Activated CD4-positive, alpha-beta T cell treated with anti-CD3 and anti-CD28 coated beads for 36 hours (primary cell): ENCODE measurements at regions not wholly inside any gene's neighbourhood (a gene's known extent, or its start where the extent isn't known, plus 50 kb on each side); places are given as distances from the start of the nearest gene placed in this dataset.

Experiments used
- ATAC-seq: fragments of 200-7000 bp; cut with Tn5 transposase; one replicate; pipeline ENCODE4 v1.10.0; 2021; ENCODE audit warnings: mild to moderate bottlenecking, moderate library complexity
- CTCF ChIA-PET: fragments of 350-600 bp; sonication (Branson Sonifier 250); formaldehyde crosslinking; loops from one replicate; lab custom pipeline; 2021; ENCODE audit warnings: antibody characterized with exemption; lab: Charles Lee
- POLR2A ChIA-PET: fragments of 350-600 bp; sonication (Branson Sonifier 250); formaldehyde crosslinking; loops from one replicate; lab custom pipeline; 2021; ENCODE audit warnings: antibody characterized with exemption, inconsistent platforms; lab: Charles Lee
- DNase-seq: peaks from one replicate; pipeline ENCODE4 v3.0.0-alpha.2; 2020
- H3K27ac Mint-ChIP-seq: one replicate; pipeline ENCODE4 v1.8.0; 2021; ENCODE audit warnings: mixed read lengths
- H3K27me3 Mint-ChIP-seq: one replicate; pipeline ENCODE4 v1.8.0; 2021; ENCODE audit warnings: mixed read lengths
- H3K36me3 Mint-ChIP-seq: one replicate; pipeline ENCODE4 v1.8.0; 2021; ENCODE audit warnings: low read depth, mixed read lengths
- H3K4me1 Mint-ChIP-seq: one replicate; pipeline ENCODE4 v1.8.0; 2021; ENCODE audit warnings: mixed read lengths
- H3K4me3 Mint-ChIP-seq: one replicate; pipeline ENCODE4 v1.8.0; 2021; ENCODE audit warnings: mild to moderate bottlenecking, moderate library complexity, mixed read lengths
- H3K9me3 Mint-ChIP-seq: one replicate; pipeline ENCODE4 v1.8.0; 2021; ENCODE audit warnings: low read depth, mixed read lengths
- intact Hi-C, 2 experiments: fragments of 100-400 bp; cut with DNase I in 1 of 2; cut with micrococcal nuclease in 1 of 2; formaldehyde crosslinking; loops; one replicate each; pipeline versions ENCODE4 v1.14.2 to v1.15.1; 2022 to 2024; cut with DNase I, micrococcal nuclease

DNA sequence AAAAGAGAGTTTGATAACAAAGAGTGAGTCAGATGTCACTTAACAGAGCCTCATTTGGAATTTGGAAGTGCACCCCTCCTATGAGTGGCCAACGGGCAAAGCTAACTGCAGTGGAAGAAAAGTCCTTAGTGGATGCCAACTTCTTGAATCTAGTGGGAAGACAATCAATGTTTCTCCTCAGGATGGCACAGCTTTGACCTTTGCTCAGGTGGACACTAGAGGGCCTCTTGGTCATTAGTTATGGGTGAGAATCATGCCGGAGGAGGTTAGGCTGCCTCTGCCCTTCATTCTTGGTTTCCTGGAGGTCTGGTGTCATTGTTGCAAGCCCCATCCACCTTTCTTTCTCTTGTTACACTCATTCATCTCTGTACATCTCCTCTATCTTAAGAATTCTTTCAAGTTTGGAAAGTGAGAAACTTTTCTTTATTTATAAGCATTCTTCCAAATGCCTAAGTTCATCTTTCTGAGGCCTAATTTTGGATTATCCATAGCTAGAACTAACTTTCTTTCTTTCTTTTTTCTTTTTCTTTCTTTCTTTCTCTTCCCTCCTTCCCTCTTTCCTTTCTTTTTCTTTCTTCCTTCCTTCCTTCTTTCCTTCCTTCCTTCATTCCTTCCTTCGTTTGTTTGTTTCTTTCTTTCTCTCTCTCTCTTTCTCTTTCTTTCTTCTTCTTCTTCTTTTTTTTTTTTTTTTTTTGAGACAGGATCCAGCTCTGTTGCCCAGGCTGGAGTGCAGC lies 327.2 kb upstream of the TSHZ3 start:
- POLR2A ChIA-PET, result no interaction called here
- intact Hi-C loops, result no loop called here
- CTCF ChIA-PET, result no interaction called here
- H3K4me1 Mint-ChIP-seq, result no peaks in the 10 kb centered on the region
- H3K27ac Mint-ChIP-seq, result no peak overlapping the region
- no peaks in the 10 kb centered on the region for H3K36me3 Mint-ChIP-seq
- H3K9me3 Mint-ChIP-seq, result no peaks in the 10 kb centered on the region
- peaks cover 3% of the 10 kb centered on the region for H3K27me3 Mint-ChIP-seq
- no peak overlapping the region for H3K4me3 Mint-ChIP-seq
- no peak for ATAC-seq
- DNase-seq, result peak; percentile 4

DNA sequence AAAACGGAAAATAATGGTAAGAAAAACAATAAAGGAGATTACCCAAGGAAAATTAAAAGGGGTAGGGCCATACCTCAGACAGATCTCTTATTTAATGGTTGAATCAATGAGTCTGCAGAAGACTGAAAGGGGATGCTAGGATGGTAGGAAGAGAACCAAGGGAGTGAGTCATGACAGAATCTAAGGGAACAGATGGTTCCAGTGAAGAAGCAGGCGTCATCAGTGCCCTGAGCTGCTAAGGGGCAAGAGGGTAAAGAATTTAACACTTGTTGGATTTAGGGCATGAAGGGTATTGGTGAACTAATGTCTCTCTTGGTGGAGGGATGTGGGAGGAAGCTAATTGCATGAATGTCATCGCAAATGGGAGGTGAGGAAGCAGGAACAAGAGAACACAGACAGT lies 329.2 kb upstream of the TSHZ3 start:
- Mint-ChIP-seq H3K36me3 (no peaks in the 10 kb centered on the region), H3K4me1 (no peaks in the 10 kb centered on the region), H3K9me3 (no peaks in the 10 kb centered on the region), H3K27me3 (peaks cover 3% of the 10 kb centered on the region), H3K4me3 (no peak overlapping the region), H3K27ac (no peak overlapping the region)
- ChIA-PET POLR2A (no interaction called here), CTCF (no interaction called here)
- intact Hi-C loops, result no loop called here
- no peak for ATAC-seq
- DNase-seq, result no peak

DNA sequence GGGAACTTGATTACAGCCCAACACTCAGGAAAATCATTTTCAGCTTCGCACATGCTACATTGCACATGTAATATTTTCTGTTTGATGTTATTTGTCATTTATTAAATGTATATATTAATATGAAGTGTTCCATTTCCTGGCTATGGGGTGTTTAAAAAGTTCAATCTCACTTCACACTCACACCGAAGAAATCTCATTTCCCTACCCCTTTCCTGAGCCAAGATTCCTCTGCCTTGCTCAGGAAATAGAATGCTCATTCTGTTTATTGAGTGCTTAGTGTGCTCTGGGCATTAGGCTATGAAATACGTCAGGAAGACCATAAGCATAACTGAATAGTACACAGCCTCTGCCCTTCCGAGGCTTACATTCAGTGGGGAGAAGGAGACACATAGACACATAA lies 331.9 kb upstream of the TSHZ3 start:
- no peak overlapping the region for H3K27ac Mint-ChIP-seq
- H3K4me1 Mint-ChIP-seq, result no peaks in the 10 kb centered on the region
- intact Hi-C loops, result no loop called here
- DNase-seq (no peak), ATAC-seq (no peak)
- peaks cover 3% of the 10 kb centered on the region for H3K9me3 Mint-ChIP-seq
- ChIA-PET CTCF (no interaction called here), POLR2A (no interaction called here)
- H3K27me3 Mint-ChIP-seq, result no peaks in the 10 kb centered on the region
- H3K4me3 Mint-ChIP-seq, result no peak overlapping the region
- H3K36me3 Mint-ChIP-seq, result no peaks in the 10 kb centered on the region

DNA sequence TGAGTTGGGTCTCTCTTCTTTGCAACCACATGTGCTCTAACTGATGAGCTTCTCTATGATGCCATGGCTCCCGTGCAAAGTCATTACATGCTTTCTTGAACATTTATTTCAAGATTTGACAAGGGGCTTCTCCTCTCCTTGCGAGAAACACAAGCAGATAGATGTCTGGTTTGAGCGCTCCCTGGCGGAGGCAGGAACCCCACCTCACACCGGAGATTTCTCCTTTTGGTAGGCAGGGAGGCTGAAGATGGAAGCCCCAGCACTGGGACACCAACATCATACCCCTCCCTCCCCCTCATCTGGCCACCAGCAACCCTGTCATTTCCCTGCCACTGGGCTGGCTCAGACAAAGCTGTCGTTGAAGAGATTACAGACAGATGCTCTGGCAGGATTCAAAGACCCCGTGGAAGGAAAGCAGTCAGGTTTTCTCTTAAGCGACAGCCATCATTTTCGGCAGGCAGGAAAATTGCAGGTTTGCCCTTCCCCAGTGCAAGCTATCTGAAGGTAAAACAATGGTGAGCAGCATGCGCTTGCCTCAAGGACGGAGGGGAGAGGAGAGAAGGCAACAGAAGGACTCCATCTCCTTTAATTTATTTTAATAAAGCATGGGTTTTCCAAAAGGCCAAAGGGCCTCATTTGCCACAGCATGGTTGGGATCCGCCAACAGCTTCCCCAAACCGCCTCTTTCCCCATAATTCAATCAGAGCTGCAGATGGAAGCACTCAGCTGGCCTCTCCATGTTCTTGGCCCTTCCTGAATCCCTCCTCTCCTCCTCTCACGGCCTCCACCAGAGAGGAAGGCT lies 344.1 kb upstream of the TSHZ3 start:
- intact Hi-C loops, result no loop called here
- POLR2A ChIA-PET, result no interaction called here
- Mint-ChIP-seq H3K27me3 (peaks cover 2% of the 10 kb centered on the region), H3K4me3 (no peak overlapping the region), H3K4me1 (no peaks in the 10 kb centered on the region), H3K27ac (no peak overlapping the region), H3K9me3 (no peaks in the 10 kb centered on the region), H3K36me3 (no peaks in the 10 kb centered on the region)
- ATAC-seq (no peak), DNase-seq (no peak)
- CTCF ChIA-PET, result no interaction called here

DNA sequence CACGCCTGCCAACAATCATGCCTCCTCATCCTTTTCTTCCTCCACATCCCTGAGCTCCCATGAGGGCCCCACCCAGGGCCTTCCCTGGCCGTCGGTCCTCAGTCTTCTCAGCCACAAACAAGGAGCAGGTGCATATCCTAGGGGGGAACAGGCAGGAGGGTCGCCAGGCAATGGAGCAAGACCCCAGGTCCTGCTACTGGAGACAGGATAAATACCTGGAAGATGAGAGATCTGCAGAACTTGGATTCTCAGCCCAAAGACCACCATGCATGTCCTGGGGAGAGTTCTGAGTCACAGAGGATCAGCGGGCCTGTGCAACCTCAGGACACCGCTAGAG lies 344.7 kb upstream of the TSHZ3 start:
- CTCF ChIA-PET, result no interaction called here
- no peak for ATAC-seq

GRCh38 chr19:31694761-31695160 lies 345.5 kb upstream of the TSHZ3 start:
- Mint-ChIP-seq H3K36me3 (no peaks in the 10 kb centered on the region), H3K4me3 (no peak overlapping the region), H3K27me3 (peaks cover 4% of the 10 kb centered on the region), H3K9me3 (no peaks in the 10 kb centered on the region), H3K27ac (no peak overlapping the region), H3K4me1 (no peaks in the 10 kb centered on the region)
- ChIA-PET POLR2A (no interaction called here), CTCF (interaction anchor here (0.5 kb wide), 1 partner anchor 89 kb away, joined by 3 read pairs; no protein-coding TSS in a partner anchor)
- no peak for ATAC-seq
- DNase-seq, result no peak
- intact Hi-C loops, result no loop called here

More for the DNA sequence above, 344.7 kb upstream of the TSHZ3 start:
- POLR2A ChIA-PET, result no interaction called here
- no peaks in the 10 kb centered on the region for H3K9me3 Mint-ChIP-seq
- no peak overlapping the region for H3K4me3 Mint-ChIP-seq
- H3K27ac Mint-ChIP-seq, result no peak overlapping the region
- H3K36me3 Mint-ChIP-seq, result no peaks in the 10 kb centered on the region
- no peaks in the 10 kb centered on the region for H3K4me1 Mint-ChIP-seq
- DNase-seq, result no peak
- peaks cover 4% of the 10 kb centered on the region for H3K27me3 Mint-ChIP-seq
- intact Hi-C loops, result no loop called here

GRCh38 chr19:31699421-31699820 lies 350.2 kb upstream of the TSHZ3 start:
- no peak for DNase-seq
- Mint-ChIP-seq H3K4me3 (no peak overlapping the region), H3K27ac (no peak overlapping the region), H3K27me3 (peaks cover 2% of the 10 kb centered on the region), H3K36me3 (no peaks in the 10 kb centered on the region), H3K9me3 (peaks cover 12% of the 10 kb centered on the region), H3K4me1 (no peaks in the 10 kb centered on the region)
- ChIA-PET CTCF (no interaction called here), POLR2A (no interaction called here)
- intact Hi-C loops, result no loop called here
- ATAC-seq, result no peak

GRCh38 chr19:31701146-31701545 lies 351.9 kb upstream of the TSHZ3 start:
- Mint-ChIP-seq H3K4me1 (no peaks in the 10 kb centered on the region), H3K27me3 (peaks cover 2% of the 10 kb centered on the region), H3K36me3 (no peaks in the 10 kb centered on the region), H3K4me3 (no peak overlapping the region), H3K27ac (no peak overlapping the region), H3K9me3 (peaks cover 12% of the 10 kb centered on the region)
- intact Hi-C loops, result no loop called here
- POLR2A ChIA-PET, result no interaction called here
- DNase-seq, result no peak
- ATAC-seq, result no peak
- CTCF ChIA-PET, result no interaction called here

DNA sequence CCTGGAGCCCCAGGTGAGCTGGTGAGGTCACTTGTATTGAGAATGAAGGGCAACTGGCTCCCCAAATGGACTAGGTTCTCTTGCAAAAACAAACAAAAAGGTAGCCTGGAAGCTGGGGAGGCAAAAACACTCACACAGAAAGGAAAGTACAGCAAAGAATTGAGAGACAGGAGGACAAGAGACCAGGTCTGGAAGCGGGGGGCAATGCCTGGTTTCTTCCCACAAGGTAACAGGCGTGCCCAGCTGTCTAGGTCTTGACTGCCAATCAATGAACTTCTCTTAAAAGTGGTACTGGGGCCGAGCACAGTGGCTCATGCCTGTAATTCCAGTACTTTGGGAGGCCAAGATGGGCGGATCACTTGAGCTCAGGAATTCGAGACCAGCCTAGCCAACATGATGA lies 356.4 kb upstream of the TSHZ3 start:
- CTCF ChIA-PET, result no interaction called here
- POLR2A ChIA-PET, result no interaction called here
- Mint-ChIP-seq H3K9me3 (peaks cover 12% of the 10 kb centered on the region), H3K27me3 (no peaks in the 10 kb centered on the region), H3K36me3 (no peaks in the 10 kb centered on the region), H3K27ac (no peak overlapping the region), H3K4me3 (no peak overlapping the region), H3K4me1 (no peaks in the 10 kb centered on the region)
- ATAC-seq (no peak), DNase-seq (no peak)
- intact Hi-C loops, result no loop called here

- Mint-ChIP-seq H3K36me3 (no peaks in the 10 kb centered on the region), H3K27ac (no peak overlapping the region), H3K9me3 (peaks cover 12% of the 10 kb centered on the region), H3K4me1 (no peaks in the 10 kb centered on the region), H3K27me3 (peaks cover under 1% of the 10 kb centered on the region), H3K4me3 (no peak overlapping the region)
- CTCF ChIA-PET, result no interaction called here
- intact Hi-C loops, result no loop called here
- DNase-seq, result no peak
- no peak for ATAC-seq
- POLR2A ChIA-PET, result no interaction called here
These were observed 356.9 kb upstream of the TSHZ3 start for GRCh38 chr19:31706131-31706530.

GRCh38 chr19:31706691-31707620 lies 357.7 kb upstream of the TSHZ3 start:
- no peak for ATAC-seq

More at GRCh38 chr19:31706691-31707620, 357.7 kb upstream of the TSHZ3 start:
- H3K9me3 Mint-ChIP-seq, result peaks cover 9% of the 10 kb centered on the region
- H3K4me1 Mint-ChIP-seq, result no peaks in the 10 kb centered on the region
- intact Hi-C loops, result no loop called here
- no peak for DNase-seq
- ChIA-PET CTCF (interaction anchor here (0.5 to 1.0 kb wide), 2 partner anchors 140 to 1490 kb away, joined by 3 read pairs; no protein-coding TSS in a partner anchor), POLR2A (no interaction called here)
- H3K27me3 Mint-ChIP-seq, result peaks cover 2% of the 10 kb centered on the region
- no peak overlapping the region for H3K4me3 Mint-ChIP-seq
- no peaks in the 10 kb centered on the region for H3K36me3 Mint-ChIP-seq
- no peak overlapping the region for H3K27ac Mint-ChIP-seq
